ENCODE measurements at regions not wholly inside any gene's neighbourhood (a gene's known extent, or its start where the extent isn't known, plus 50 kb on each side); places are given as distances from the start of the nearest gene placed in this dataset.
"Not testable (repeated sequence)": the region's sequence is repeated elsewhere in the genome, so short reads cannot be mapped to it uniquely, and the experiment has no call there.

DNA sequence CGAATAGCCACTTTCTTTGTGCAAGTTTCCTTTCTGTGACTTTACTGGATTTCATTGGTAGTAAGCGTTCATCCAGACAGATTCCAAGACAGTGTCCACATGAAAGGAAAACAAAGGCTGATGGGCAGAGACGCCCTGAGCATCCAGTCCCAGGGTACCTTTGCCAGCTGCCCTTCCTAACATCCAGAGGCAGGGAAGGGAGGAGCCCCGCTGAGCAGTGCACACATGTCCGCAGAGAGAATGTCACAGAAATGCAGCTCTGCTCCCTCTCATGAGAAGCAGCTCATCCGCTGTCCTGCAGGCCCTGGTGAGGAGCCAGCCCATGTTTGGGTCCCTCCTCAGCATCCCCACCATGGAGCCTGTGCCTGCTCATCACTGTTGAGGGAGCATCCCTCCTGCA is 197.4 kb upstream of the POTEB2 start:
- TF ChIP-seq, protein P1, sequence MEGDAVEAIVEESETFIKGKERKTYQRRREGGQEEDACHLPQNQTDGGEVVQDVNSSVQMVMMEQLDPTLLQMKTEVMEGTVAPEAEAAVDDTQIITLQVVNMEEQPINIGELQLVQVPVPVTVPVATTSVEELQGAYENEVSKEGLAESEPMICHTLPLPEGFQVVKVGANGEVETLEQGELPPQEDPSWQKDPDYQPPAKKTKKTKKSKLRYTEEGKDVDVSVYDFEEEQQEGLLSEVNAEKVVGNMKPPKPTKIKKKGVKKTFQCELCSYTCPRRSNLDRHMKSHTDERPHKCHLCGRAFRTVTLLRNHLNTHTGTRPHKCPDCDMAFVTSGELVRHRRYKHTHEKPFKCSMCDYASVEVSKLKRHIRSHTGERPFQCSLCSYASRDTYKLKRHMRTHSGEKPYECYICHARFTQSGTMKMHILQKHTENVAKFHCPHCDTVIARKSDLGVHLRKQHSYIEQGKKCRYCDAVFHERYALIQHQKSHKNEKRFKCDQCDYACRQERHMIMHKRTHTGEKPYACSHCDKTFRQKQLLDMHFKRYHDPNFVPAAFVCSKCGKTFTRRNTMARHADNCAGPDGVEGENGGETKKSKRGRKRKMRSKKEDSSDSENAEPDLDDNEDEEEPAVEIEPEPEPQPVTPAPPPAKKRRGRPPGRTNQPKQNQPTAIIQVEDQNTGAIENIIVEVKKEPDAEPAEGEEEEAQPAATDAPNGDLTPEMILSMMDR (IDR thresholded peaks at IDR 0.05), result not testable (repeated sequence)
- TF ChIP-seq EP300 (IDR thresholded peaks at IDR 0.05), result not testable (repeated sequence)
